GM19043 (cell line): ENCODE measurements at regions not wholly inside any gene's neighbourhood (a gene's known extent, or its start where the extent isn't known, plus 50 kb on each side); places are given as distances from the start of the nearest gene placed in this dataset.
"Not testable (repeated sequence)": the region's sequence is repeated elsewhere in the genome, so short reads cannot be mapped to it uniquely, and the experiment has no call there.

Source experiments
- ATAC-seq: cut with Tn5 transposase; IDR thresholded peaks from one replicate; pipeline ENCODE4 v1.9.1; 2021; ENCODE audit warnings: low read depth; ENCODE audit not compliant: unreplicated experiment

- no peak for ATAC-seq
These were observed 191.3 kb upstream of the MPDZ start for GRCh38 chr9:13470836-13471235.

- no peak for ATAC-seq
These were observed 187.7 kb upstream of the MPDZ start for GRCh38 chr9:13467157-13467556.

- ATAC-seq = no peak
These were observed 182.0 kb upstream of the MPDZ start for GRCh38 chr9:13461414-13461991.

GRCh38 chr9:13459071-13459470, 179.6 kb upstream of the MPDZ start:
- no peak for ATAC-seq

GRCh38 chr9:13457795-13458194, 178.3 kb upstream of the MPDZ start:
- ATAC-seq = no peak

GRCh38 chr9:13450723-13451122, 171.2 kb upstream of the MPDZ start:
- peak; percentile 84 for ATAC-seq

- no peak for ATAC-seq
These were observed 169.0 kb upstream of the MPDZ start for GRCh38 chr9:13448482-13448881.

GRCh38 chr9:13447843-13448422, 168.4 kb upstream of the MPDZ start:
- no peak for ATAC-seq

GRCh38 chr9:13446938-13447842, 167.7 kb upstream of the MPDZ start:
- no peak for ATAC-seq

GRCh38 chr9:13446286-13446937, 166.9 kb upstream of the MPDZ start:
- no peak for ATAC-seq

- ATAC-seq = no peak
These were observed 165.6 kb upstream of the MPDZ start for GRCh38 chr9:13445103-13445500.

- ATAC-seq = no peak
These were observed 165.0 kb upstream of the MPDZ start for GRCh38 chr9:13444245-13445102.

GRCh38 chr9:13443346-13444244, 164.1 kb upstream of the MPDZ start:
- ATAC-seq = no peak

- no peak for ATAC-seq
These were observed 160.4 kb upstream of the MPDZ start for GRCh38 chr9:13439685-13440476.

- ATAC-seq = no peak
These were observed 158.4 kb upstream of the MPDZ start for GRCh38 chr9:13437866-13438265.

- no peak for ATAC-seq
These were observed 157.1 kb upstream of the MPDZ start for GRCh38 chr9:13436591-13436990.

- ATAC-seq = not testable (repeated sequence)
These were observed 154.0 kb upstream of the MPDZ start for GRCh38 chr9:13433453-13433852.

GRCh38 chr9:13432904-13433303, 153.4 kb upstream of the MPDZ start:
- no peak for ATAC-seq

GRCh38 chr9:13431692-13432091, 152.2 kb upstream of the MPDZ start:
- ATAC-seq = no peak
